HEK293 (cell line): ENCODE measurements at regions not wholly inside any gene's neighbourhood (a gene's known extent, or its start where the extent isn't known, plus 50 kb on each side); places are given as distances from the start of the nearest gene placed in this dataset.

Source experiments
- CTCF ChIA-PET: fragments of 350-600 bp; formaldehyde crosslinking; extraction: SDS; loops from one replicate; lab custom pipeline; 2021; ENCODE audit warnings: antibody characterized with exemption; lab: Yijun Ruan, JAX
- POLR2A ChIA-PET: fragments of 300-600 bp; formaldehyde crosslinking; extraction: SDS; loops from one replicate; lab custom pipeline; 2020; ENCODE audit warnings: antibody characterized with exemption, inconsistent platforms; lab: Yijun Ruan, JAX
- H3K27ac ChIP-seq: fragments of 200-500 bp; sonication (Bioruptor generic); 2 replicates; pipeline ENCODE4 v1.5.1; 2014; ENCODE audit warnings: low read depth, low read length, control low read depth, inconsistent platforms; ENCODE audit errors: extremely low read depth
- H3K36me3 ChIP-seq, 2 experiments: fragments of 200-500 bp in 1 of 2; sonication (Bioruptor generic) in 1 of 2; 1 replicate in 1 of 2; 2 replicates in 1 of 2; pipeline ENCODE4 v1.5.1; 2014 to 2017; ENCODE audit warnings: inconsistent platforms in 2 of 2, low read length in 2 of 2; ENCODE audit not compliant: control insufficient read depth in 2 of 2, insufficient read depth in 1 of 2
- H3K4me1 ChIP-seq: fragments of 200-500 bp; sonication (Bioruptor generic); 2 replicates; pipeline ENCODE4 v1.5.1; 2014; ENCODE audit warnings: mild to moderate bottlenecking, low read length, inconsistent platforms; ENCODE audit not compliant: control insufficient read depth, insufficient read depth
- H3K4me3 ChIP-seq: 2 replicates; pipeline ENCODE4 v1.5.1; 2011; ENCODE audit warnings: low read depth, mild to moderate bottlenecking, control low read depth, low read length, moderate library complexity
- H3K9me3 ChIP-seq: fragments of 200-500 bp; sonication (Bioruptor generic); 2 replicates; pipeline ENCODE4 v1.5.1; 2014; ENCODE audit warnings: low read depth, low read length, inconsistent platforms; ENCODE audit not compliant: control insufficient read depth, insufficient read depth
- EGR2 ChIP-seq: fragments of 450-650 bp; formaldehyde crosslinking; IDR thresholded peaks from 2 replicates; pipeline ENCODE4 v1.5.1; 2016; ENCODE audit warnings: low read depth, missing biosample characterization, missing genetic modification characterization
- GFI1B ChIP-seq: fragments of 450-650 bp; formaldehyde crosslinking; IDR thresholded peaks from 2 replicates; pipeline ENCODE4 v1.5.1; 2016; ENCODE audit warnings: missing biosample characterization, missing genetic modification characterization
- IKZF3 ChIP-seq: fragments of 450-650 bp; IDR thresholded peaks from 2 replicates; pipeline ENCODE4 v1.5.0; 2018; ENCODE audit warnings: missing biosample characterization, mild to moderate bottlenecking, missing genetic modification characterization, moderate library complexity
- YY1 ChIP-seq: fragments of 450-650 bp; formaldehyde crosslinking; IDR thresholded peaks from 2 replicates; pipeline ENCODE4 v1.5.1; 2018; ENCODE audit warnings: missing biosample characterization, missing genetic modification characterization
- ZNF10 ChIP-seq: fragments of 450-650 bp; formaldehyde crosslinking; IDR thresholded peaks from 2 replicates; pipeline ENCODE4 v1.5.1; 2017; ENCODE audit warnings: missing biosample characterization, missing genetic modification characterization
- ZNF112 ChIP-seq: fragments of 450-650 bp; formaldehyde crosslinking; IDR thresholded peaks from 2 replicates; pipeline ENCODE4 v1.5.0; 2017; ENCODE audit warnings: missing biosample characterization, missing genetic modification characterization
- ZNF146 ChIP-seq: fragments of 450-650 bp; formaldehyde crosslinking; IDR thresholded peaks from 2 replicates; pipeline ENCODE4 v1.5.1; 2016; ENCODE audit warnings: missing biosample characterization, missing genetic modification characterization
- ZNF19 ChIP-seq: fragments of 450-650 bp; formaldehyde crosslinking; IDR thresholded peaks from 2 replicates; pipeline ENCODE4; 2016; ENCODE audit warnings: missing biosample characterization, missing genetic modification characterization, low read depth
- ZNF223 ChIP-seq: fragments of 450-650 bp; formaldehyde crosslinking; IDR thresholded peaks from 2 replicates; pipeline ENCODE4 v1.5.1; 2016; ENCODE audit warnings: missing biosample characterization, missing genetic modification characterization
- ZNF239 ChIP-seq: fragments of 450-650 bp; formaldehyde crosslinking; IDR thresholded peaks from 2 replicates; pipeline ENCODE4 v1.5.1; 2016; ENCODE audit warnings: missing biosample characterization, missing genetic modification characterization
- ZNF248 ChIP-seq: fragments of 450-650 bp; formaldehyde crosslinking; IDR thresholded peaks from 2 replicates; pipeline ENCODE4 v1.5.1; 2017; ENCODE audit warnings: missing biosample characterization, missing genetic modification characterization
- ZNF274 ChIP-seq, 2 experiments: fragments of 200-500 bp in 1 of 2; fragments of 450-650 bp in 1 of 2; sonication (Bioruptor generic) in 1 of 2; formaldehyde crosslinking in 1 of 2; IDR thresholded peaks; 2 replicates each; pipeline versions ENCODE4 v1.5.1 to v1.6.1; 2014 to 2016; ENCODE audit warnings: borderline replicate concordance in 1 of 2, inconsistent platforms in 1 of 2, low read length in 1 of 2, missing biosample characterization in 1 of 2, missing genetic modification characterization in 1 of 2
- ZNF311 ChIP-seq: fragments of 450-650 bp; formaldehyde crosslinking; IDR thresholded peaks from 2 replicates; pipeline ENCODE4 v1.5.1; 2017; ENCODE audit warnings: missing biosample characterization, missing genetic modification characterization, borderline replicate concordance
- ZNF350 ChIP-seq: fragments of 450-650 bp; formaldehyde crosslinking; IDR thresholded peaks from 2 replicates; pipeline ENCODE4 v1.5.0; 2017; ENCODE audit warnings: missing biosample characterization, mild to moderate bottlenecking, missing genetic modification characterization
- ZNF521 ChIP-seq: fragments of 450-650 bp; formaldehyde crosslinking; IDR thresholded peaks from 2 replicates; pipeline ENCODE4 v1.5.1; 2017; ENCODE audit warnings: missing biosample characterization, mild to moderate bottlenecking, missing genetic modification characterization
- ZNF529 ChIP-seq: fragments of 450-650 bp; formaldehyde crosslinking; IDR thresholded peaks from 2 replicates; pipeline ENCODE4 v1.5.1; 2017; ENCODE audit warnings: missing genetic modification characterization, missing biosample characterization; ENCODE audit not compliant: insufficient replicate concordance
- ZNF623 ChIP-seq: fragments of 450-650 bp; formaldehyde crosslinking; IDR thresholded peaks from 2 replicates; pipeline ENCODE4 v1.5.1; 2016; ENCODE audit warnings: missing biosample characterization, missing genetic modification characterization
- ZNF624 ChIP-seq: fragments of 450-650 bp; formaldehyde crosslinking; IDR thresholded peaks from 2 replicates; pipeline ENCODE4 v1.5.1; 2017; ENCODE audit warnings: missing biosample characterization, missing genetic modification characterization
- ZSCAN16 ChIP-seq: fragments of 450-650 bp; formaldehyde crosslinking; IDR thresholded peaks from 2 replicates; pipeline ENCODE4 v1.5.1; 2016; ENCODE audit warnings: missing biosample characterization, missing genetic modification characterization
- TF ChIP-seq, protein P1 (sequence below): fragments of 450-650 bp; formaldehyde crosslinking; IDR thresholded peaks from 2 replicates; pipeline ENCODE4 v1.5.1; 2016; ENCODE audit warnings: missing biosample characterization, missing genetic modification characterization
- TF ChIP-seq, protein P2 (sequence below): fragments of 450-650 bp; formaldehyde crosslinking; IDR thresholded peaks from 2 replicates; pipeline ENCODE4 v1.5.1; 2016; ENCODE audit warnings: missing biosample characterization, missing genetic modification characterization
- TF ChIP-seq, protein P3 (sequence below): fragments of 450-650 bp; formaldehyde crosslinking; IDR thresholded peaks from 2 replicates; pipeline ENCODE4 v1.5.1; 2016; ENCODE audit warnings: missing biosample characterization, missing genetic modification characterization, borderline replicate concordance
- TF ChIP-seq, protein P4 (sequence below): fragments of 450-650 bp; formaldehyde crosslinking; optimal IDR thresholded peaks from 2 replicates; pipeline ENCODE3; 2016; ENCODE audit warnings: missing biosample characterization, mild to moderate bottlenecking, missing genetic modification characterization
- TF ChIP-seq, protein P5 (sequence below): fragments of 450-650 bp; formaldehyde crosslinking; IDR thresholded peaks from 2 replicates; pipeline ENCODE4 v1.5.1; 2016; ENCODE audit warnings: missing biosample characterization, missing genetic modification characterization

DNA sequence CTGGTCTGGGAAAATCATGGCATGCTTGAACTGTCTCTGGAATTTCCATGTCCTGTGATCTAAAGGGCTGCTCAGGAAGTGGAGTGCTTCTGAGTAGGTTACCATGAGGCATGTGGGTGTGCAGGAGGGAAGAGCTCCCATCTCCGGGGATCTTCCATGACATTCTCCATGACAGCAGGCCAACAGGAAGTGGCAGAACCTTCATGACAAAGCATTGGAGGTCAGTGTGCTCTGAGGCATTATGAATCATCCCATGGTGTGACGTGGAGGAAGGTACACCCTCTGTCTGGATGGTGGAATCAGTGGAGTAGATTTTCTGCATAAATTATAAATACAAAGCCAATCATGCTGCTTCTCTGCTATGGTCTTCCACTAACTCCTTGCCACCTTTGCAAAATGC lies 139.6 kb upstream of the E2F8 start (continued):
- TF ChIP-seq, protein P1, sequence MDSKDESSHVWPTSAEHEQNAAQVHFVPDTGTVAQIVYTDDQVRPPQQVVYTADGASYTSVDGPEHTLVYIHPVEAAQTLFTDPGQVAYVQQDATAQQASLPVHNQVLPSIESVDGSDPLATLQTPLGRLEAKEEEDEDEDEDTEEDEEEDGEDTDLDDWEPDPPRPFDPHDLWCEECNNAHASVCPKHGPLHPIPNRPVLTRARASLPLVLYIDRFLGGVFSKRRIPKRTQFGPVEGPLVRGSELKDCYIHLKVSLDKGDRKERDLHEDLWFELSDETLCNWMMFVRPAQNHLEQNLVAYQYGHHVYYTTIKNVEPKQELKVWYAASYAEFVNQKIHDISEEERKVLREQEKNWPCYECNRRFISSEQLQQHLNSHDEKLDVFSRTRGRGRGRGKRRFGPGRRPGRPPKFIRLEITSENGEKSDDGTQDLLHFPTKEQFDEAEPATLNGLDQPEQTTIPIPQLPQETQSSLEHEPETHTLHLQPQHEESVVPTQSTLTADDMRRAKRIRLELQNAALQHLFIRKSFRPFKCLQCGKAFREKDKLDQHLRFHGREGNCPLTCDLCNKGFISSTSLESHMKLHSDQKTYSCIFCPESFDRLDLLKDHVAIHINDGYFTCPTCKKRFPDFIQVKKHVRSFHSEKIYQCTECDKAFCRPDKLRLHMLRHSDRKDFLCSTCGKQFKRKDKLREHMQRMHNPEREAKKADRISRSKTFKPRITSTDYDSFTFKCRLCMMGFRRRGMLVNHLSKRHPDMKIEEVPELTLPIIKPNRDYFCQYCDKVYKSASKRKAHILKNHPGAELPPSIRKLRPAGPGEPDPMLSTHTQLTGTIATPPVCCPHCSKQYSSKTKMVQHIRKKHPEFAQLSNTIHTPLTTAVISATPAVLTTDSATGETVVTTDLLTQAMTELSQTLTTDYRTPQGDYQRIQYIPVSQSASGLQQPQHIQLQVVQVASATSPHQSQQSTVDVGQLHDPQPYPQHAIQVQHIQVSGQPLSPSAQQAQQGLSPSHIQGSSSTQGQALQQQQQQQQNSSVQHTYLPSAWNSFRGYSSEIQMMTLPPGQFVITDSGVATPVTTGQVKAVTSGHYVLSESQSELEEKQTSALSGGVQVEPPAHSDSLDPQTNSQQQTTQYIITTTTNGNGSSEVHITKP (tag by site-specific recombination): no peak
- TF ChIP-seq ZNF10 (no peak), ZNF19 (tag by site-specific recombination) (no peak), ZNF274 (IDR thresholded peaks at IDR 0.05; ENCODE audit: low read length) (no peak), ZNF274 (tag by site-specific recombination; IDR thresholded peaks at IDR 0.05; ENCODE audit: borderline replicate concordance) (no peak)
- TF ChIP-seq, protein P2, sequence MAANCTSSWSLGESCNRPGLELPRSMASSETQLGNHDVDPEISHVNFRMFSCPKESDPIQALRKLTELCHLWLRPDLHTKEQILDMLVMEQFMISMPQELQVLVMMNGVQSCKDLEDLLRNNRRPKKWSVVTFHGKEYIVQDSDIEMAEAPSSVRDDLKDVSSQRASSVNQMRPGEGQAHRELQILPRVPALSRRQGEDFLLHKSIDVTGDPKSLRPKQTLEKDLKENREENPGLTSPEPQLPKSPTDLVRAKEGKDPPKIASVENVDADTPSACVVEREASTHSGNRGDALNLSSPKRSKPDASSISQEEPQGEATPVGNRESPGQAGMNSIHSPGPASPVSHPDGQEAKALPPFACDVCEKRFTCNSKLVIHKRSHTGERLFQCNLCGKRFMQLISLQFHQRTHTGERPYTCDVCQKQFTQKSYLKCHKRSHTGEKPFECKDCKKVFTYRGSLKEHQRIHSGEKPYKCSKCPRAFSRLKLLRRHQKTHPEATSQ (tag by site-specific recombination): no peak

DNA sequence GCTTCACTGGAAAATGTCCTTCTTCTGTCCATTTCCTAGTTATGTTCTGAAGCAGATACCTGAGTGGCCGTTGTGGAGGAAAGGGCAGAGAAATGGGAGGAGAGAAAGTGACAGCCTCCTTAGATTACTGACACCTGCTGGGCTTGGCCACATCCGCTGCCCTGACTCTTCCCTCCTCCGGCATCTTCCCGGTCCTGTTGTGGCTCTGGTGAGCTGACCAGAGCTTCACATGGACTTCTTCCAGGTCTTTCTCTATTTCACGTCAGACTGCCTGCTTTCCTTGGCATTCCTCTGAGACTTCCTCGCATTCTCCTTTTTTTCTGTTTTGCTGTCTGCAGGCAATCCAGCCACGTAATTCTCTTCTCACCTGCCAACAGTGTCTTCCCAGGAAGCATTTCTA lies 138.7 kb upstream of the E2F8 start:
- no peaks in the 10 kb centered on the region for H3K9me3 ChIP-seq
- H3K36me3 ChIP-seq: no peaks in the 10 kb centered on the region
- H3K27ac ChIP-seq: no peak overlapping the region
- no peaks in the 10 kb centered on the region for H3K4me1 ChIP-seq
- ChIA-PET CTCF (no interaction called here), POLR2A (no interaction called here)
- no peak for TF ChIP-seq ZNF223 (tag by site-specific recombination)
- TF ChIP-seq EGR2 (tag by site-specific recombination): no peak
- TF ChIP-seq, protein P3, sequence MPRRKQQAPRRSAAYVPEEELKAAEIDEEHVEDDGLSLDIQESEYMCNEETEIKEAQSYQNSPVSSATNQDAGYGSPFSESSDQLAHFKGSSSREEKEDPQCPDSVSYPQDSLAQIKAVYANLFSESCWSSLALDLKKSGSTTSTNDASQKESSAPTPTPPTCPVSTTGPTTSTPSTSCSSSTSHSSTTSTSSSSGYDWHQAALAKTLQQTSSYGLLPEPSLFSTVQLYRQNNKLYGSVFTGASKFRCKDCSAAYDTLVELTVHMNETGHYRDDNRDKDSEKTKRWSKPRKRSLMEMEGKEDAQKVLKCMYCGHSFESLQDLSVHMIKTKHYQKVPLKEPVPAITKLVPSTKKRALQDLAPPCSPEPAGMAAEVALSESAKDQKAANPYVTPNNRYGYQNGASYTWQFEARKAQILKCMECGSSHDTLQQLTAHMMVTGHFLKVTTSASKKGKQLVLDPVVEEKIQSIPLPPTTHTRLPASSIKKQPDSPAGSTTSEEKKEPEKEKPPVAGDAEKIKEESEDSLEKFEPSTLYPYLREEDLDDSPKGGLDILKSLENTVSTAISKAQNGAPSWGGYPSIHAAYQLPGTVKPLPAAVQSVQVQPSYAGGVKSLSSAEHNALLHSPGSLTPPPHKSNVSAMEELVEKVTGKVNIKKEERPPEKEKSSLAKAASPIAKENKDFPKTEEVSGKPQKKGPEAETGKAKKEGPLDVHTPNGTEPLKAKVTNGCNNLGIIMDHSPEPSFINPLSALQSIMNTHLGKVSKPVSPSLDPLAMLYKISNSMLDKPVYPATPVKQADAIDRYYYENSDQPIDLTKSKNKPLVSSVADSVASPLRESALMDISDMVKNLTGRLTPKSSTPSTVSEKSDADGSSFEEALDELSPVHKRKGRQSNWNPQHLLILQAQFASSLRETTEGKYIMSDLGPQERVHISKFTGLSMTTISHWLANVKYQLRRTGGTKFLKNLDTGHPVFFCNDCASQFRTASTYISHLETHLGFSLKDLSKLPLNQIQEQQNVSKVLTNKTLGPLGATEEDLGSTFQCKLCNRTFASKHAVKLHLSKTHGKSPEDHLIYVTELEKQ (tag by site-specific recombination): no peak
- no peak for TF ChIP-seq ZNF624
- TF ChIP-seq, protein P4, sequence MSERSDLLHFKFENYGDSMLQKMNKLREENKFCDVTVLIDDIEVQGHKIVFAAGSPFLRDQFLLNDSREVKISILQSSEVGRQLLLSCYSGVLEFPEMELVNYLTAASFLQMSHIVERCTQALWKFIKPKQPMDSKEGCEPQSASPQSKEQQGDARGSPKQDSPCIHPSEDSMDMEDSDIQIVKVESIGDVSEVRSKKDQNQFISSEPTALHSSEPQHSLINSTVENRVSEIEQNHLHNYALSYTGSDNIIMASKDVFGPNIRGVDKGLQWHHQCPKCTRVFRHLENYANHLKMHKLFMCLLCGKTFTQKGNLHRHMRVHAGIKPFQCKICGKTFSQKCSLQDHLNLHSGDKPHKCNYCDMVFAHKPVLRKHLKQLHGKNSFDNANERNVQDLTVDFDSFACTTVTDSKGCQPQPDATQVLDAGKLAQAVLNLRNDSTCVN (tag by site-specific recombination): no peak
- no peak for TF ChIP-seq ZSCAN16
- no peak for TF ChIP-seq ZNF529 (tag by site-specific recombination)
- no peak for TF ChIP-seq GFI1B (tag by site-specific recombination)
- no peak for TF ChIP-seq ZNF623 (tag by site-specific recombination)
- no peak for TF ChIP-seq ZNF146 (tag by site-specific recombination)
- no peak for TF ChIP-seq ZNF248
- no peak for TF ChIP-seq ZNF274 (IDR thresholded peaks at IDR 0.05; ENCODE audit: low read length)
- no peak for TF ChIP-seq ZNF274 (tag by site-specific recombination; IDR thresholded peaks at IDR 0.05; ENCODE audit: borderline replicate concordance)
- TF ChIP-seq ZNF350 (tag by site-specific recombination): no peak
- TF ChIP-seq ZNF311 (tag by site-specific recombination): no peak
- no peak for TF ChIP-seq ZNF239
- no peak for TF ChIP-seq YY1
- no peak for TF ChIP-seq ZNF112 (tag by site-specific recombination)
- no peak for TF ChIP-seq ZNF521 (tag by site-specific recombination)
- no peak for TF ChIP-seq IKZF3 (tag by site-specific recombination)
- TF ChIP-seq, protein P5, sequence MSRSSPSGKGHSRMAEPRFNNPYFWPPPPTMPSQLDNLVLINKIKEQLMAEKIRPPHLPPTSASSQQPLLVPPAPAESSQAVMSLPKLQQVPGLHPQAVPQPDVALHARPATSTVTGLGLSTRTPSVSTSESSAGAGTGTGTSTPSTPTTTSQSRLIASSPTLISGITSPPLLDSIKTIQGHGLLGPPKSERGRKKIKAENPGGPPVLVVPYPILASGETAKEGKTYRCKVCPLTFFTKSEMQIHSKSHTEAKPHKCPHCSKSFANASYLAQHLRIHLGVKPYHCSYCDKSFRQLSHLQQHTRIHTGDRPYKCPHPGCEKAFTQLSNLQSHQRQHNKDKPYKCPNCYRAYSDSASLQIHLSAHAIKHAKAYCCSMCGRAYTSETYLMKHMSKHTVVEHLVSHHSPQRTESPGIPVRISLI (tag by site-specific recombination): no peak
- H3K4me3 ChIP-seq: no peak overlapping the region
